ENCODE measurements at regions not wholly inside any gene's neighbourhood (a gene's known extent, or its start where the extent isn't known, plus 50 kb on each side); places are given as distances from the start of the nearest gene placed in this dataset.
"Not testable (repeated sequence)": the region's sequence is repeated elsewhere in the genome, so short reads cannot be mapped to it uniquely, and the experiment has no call there.

GRCh38 chr9:38181866-38182265 lies 112.8 kb upstream of the SHB start:
- DNase-seq: no peak

DNA sequence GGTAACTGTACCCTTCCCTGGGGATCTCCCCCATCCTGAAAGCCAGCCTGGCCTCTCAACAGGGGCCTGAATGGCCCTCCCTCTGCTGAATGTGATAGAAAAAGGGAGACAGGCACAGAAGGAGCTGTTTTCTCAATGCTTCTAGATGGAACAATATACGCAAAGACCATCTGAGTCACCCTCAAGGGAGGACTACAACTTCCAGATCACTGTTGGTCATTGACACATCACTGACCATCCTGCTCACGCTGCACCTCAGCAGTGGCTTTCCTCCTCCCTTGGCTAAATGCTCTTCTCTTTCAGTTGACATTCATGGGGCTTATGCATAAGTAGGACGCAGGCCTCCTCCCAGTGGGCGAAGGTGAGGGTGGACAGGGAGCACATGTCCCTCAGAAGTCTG lies 112.2 kb upstream of the SHB start:
- DNase-seq: no peak

DNA sequence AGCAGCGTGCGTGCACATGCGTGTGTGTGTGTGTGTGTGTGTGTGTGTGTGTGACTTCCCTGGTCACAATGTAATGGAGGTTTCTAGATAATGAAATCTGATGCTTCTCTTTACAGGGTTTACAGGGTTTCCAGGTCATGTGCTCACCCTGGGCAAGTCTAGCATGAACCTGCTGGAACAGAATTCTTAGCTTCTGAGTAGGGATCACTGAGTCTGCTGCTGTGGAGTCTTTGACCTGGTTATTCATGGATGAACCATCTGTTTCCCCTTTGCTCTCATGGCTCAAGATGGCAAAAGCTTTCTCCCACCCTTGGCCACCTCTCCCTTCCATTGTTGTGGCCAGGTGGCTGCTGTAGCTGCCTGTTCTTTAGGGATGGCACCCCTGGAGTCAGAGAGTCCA lies 111.6 kb upstream of the SHB start:
- no peak for DNase-seq

GRCh38 chr9:38179965-38180364 lies 110.9 kb upstream of the SHB start:
- no peak for DNase-seq

DNA sequence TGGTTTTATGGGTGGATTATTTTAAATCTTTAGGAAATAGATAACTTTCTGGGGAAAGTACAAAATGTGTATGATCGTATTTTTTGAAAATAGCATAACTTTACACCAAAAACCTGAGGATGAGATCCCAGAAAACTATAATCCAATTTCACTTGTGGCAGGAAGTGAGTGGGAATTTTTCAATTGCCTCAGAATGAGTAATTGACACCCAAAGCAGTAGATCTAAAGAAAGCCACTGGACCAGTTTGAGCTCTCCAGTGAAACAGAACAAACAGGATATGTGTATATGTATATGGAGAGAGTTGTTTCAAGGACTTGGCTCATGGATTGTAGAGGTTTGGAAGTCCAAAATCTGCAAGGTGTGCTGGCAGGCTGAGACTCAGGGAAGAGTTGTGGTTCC lies 109.2 kb upstream of the SHB start:
- DNase-seq: no peak

- no peak for DNase-seq
Measured at GRCh38 chr9:38177680-38178079, 108.7 kb upstream of the SHB start.

DNA sequence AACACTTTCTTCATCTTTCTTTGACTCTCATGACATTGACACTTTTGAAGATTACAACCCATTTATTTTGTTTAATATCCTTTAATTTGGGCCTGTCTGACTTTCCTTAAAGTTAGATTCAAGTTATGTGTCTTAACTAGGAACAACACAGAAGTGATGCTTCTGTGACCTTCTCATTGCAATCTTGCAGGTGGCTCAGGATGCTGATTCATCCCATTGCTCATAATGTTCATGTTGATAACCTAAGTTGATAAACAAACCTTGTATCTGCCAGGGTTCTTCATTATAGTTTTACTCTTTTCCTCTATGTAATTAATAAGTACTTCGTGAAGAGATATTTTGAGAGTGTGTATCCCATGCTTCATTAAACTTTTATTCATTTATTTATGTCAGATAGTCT lies 107.2 kb upstream of the SHB start:
- DNase-seq: no peak

DNA sequence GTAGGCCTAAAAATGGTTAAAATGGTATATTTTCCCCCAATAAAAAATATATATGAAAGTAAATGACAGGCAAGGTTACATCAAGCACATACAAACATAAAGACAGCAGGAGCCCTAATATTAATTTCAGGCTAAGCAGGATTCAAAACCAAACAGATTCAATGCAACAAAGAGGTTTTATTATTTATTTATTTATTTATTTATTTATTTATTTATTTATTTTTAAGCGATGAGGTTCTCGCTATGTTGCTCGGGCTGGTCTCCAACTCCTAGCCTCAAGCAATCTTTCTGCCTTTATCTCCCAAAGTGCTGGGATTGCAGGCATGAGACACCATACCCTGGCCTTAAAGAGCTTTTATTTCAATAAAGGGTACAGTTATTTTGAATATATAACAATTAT lies 106.4 kb upstream of the SHB start:
- DNase-seq: no peak

DNA sequence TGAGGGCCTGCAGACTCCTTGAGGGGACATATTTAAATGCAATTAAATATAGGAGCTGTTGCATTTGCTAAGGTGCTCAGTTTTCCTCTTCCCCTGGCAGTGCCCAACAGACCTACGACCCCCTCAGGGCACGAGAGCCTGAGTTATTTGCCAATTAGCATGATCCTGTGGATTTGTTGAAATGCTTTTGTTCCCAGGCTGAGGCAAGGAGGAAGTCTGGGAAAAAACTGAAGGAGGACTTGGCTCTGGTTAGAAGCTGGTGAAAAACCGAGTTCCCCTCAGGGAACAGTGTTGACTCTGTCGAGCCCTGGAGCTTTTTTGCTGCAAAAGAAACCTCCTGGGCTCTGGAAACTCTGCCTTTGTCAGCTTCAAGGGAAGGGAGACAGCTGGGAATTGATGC lies 103.6 kb upstream of the SHB start:
- no peak for DNase-seq

DNA sequence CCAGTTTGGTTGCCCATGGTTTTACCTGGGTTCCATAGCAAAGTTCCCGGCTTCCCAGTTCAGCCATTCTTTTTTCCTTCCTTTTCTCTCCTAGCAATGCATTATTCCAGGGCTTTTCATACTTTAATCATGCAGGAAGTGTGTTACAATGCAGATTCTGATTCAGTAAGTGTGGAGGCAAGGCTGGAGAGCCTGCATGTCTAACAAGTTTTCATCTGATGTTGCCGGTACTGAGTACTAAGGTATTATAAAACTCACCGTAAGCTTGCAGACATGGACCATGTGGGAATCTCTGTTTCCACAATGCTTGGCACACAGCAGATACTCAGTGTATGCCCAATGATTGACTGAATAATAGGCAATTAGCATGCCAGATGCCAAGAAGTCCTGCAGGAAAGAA lies 102.9 kb upstream of the SHB start:
- DNase-seq: no peak

- DNase-seq: no peak
Measured at GRCh38 chr9:38171538-38171884, 102.5 kb upstream of the SHB start.

- DNase-seq: not testable (repeated sequence)
Measured at GRCh38 chr9:38170763-38171537, 101.9 kb upstream of the SHB start.

DNA sequence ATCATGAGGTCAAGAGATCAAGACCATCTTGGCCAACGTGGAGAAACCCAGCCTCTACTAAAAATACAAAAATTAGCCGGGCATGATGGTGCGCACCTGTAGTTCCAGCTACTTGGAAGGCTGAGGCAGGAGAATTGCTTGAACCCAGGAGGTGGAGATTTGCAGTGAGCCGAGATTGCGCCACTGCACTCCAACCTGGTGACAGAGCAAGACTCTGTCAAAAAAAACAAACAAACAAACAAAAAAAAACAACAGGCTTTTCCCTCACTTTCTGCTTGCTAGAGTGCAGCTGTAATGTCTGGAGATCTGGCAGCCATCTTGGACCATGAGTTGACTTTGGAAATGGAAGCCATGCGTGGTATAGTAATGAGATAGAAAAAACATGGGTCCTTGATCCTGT lies 101.1 kb upstream of the SHB start:
- DNase-seq: not testable (repeated sequence)

GRCh38 chr9:38166501-38166900 lies 97.5 kb upstream of the SHB start:
- DNase-seq: no peak

GRCh38 chr9:38164659-38165221 lies 95.7 kb upstream of the SHB start:
- DNase-seq: no peak

GRCh38 chr9:38163518-38163917 lies 94.5 kb upstream of the SHB start:
- no peak for DNase-seq

GRCh38 chr9:38162332-38163211 lies 93.5 kb upstream of the SHB start:
- no peak for DNase-seq

- peak; percentile 22 for DNase-seq
Measured at GRCh38 chr9:38160613-38161215, 91.7 kb upstream of the SHB start.

GRCh38 chr9:38159599-38159998 lies 90.6 kb upstream of the SHB start:
- no peak for DNase-seq

GRCh38 chr9:38158628-38159027 lies 89.6 kb upstream of the SHB start:
- no peak for DNase-seq

DNA sequence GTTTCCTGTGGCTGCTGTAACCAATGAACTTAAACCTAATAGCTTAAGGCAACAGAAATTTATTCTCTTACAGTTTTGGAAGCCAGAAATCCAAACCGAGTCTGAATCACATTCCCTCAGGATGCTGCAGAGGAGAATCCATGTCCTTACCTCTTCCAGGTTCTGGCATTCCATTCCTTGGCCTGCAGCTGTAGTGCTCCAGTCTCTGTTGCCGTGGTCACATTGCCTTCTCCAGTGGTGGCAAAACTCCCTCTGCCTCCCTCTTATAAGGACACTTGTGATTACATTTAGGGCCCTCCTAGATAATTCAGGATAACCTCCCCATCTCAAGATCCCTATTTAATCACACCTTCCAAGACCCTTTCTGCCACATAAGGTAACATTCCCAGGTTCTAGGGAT lies 88.7 kb upstream of the SHB start:
- no peak for DNase-seq

- no peak for DNase-seq
Measured at GRCh38 chr9:38154501-38155421, 85.7 kb upstream of the SHB start.

- no peak for DNase-seq
Measured at GRCh38 chr9:38153910-38154291, 84.9 kb upstream of the SHB start.

All from activated CD4-positive, alpha-beta T cell treated with anti-CD3 and anti-CD28 coated beads for 1 hour (primary cell).